ACC112 (cell line): ENCODE measurements at regions not wholly inside any gene's neighbourhood (a gene's known extent, or its start where the extent isn't known, plus 50 kb on each side); places are given as distances from the start of the nearest gene placed in this dataset.
"Not testable (repeated sequence)": the region's sequence is repeated elsewhere in the genome, so short reads cannot be mapped to it uniquely, and the experiment has no call there.

Source experiments
- H2AFZ ChIP-seq: fragments of 200-600 bp; sonication (generic); one replicate; pipeline ENCODE4 v1.6.0; 2017; ENCODE audit warnings: antibody characterized with exemption, low read length; ENCODE audit not compliant: unreplicated experiment
- H3K27ac ChIP-seq: fragments of 200-600 bp; sonication (generic); 2 replicates; pipeline ENCODE4 v1.5.1; 2014; ENCODE audit warnings: low read depth, mild to moderate bottlenecking, antibody characterized with exemption, low read length, moderate library complexity
- H3K27me3 ChIP-seq: fragments of 200-600 bp; sonication (generic); 2 replicates; pipeline ENCODE4 v1.6.1; 2014; ENCODE audit warnings: mild to moderate bottlenecking, antibody characterized with exemption, low read length, moderate library complexity, mixed read lengths; ENCODE audit not compliant: insufficient read depth
- H3K36me3 ChIP-seq: fragments of 200-600 bp; sonication (generic); 2 replicates; pipeline ENCODE4 v1.6.1; 2016; ENCODE audit warnings: mild to moderate bottlenecking, antibody characterized with exemption, low read length, moderate library complexity, mixed read lengths; ENCODE audit not compliant: insufficient read depth
- H3K4me1 ChIP-seq: fragments of 200-600 bp; sonication (generic); one replicate; pipeline ENCODE4 v1.6.1; 2016; ENCODE audit warnings: low read length, mixed read lengths; ENCODE audit not compliant: insufficient read depth, unreplicated experiment, control insufficient read depth
- H3K4me3 ChIP-seq: fragments of 200-600 bp; sonication (generic); 2 replicates; pipeline ENCODE4 v1.5.1; 2014; ENCODE audit warnings: mild to moderate bottlenecking, low read depth, low read length
- H3K79me2 ChIP-seq: fragments of 200-600 bp; sonication (generic); one replicate; pipeline ENCODE4 v1.6.0; 2016; ENCODE audit warnings: low read length; ENCODE audit not compliant: control insufficient read depth, unreplicated experiment, insufficient read depth

- H3K4me3 ChIP-seq = no peak overlapping the region
- no peaks in the 10 kb centered on the region for H3K79me2 ChIP-seq
- no peaks in the 10 kb centered on the region for H3K4me1 ChIP-seq
- no peaks in the 10 kb centered on the region for H3K27me3 ChIP-seq
- H3K36me3 ChIP-seq = no peaks in the 10 kb centered on the region
- H2AFZ ChIP-seq = no peak overlapping the region
- H3K27ac ChIP-seq = no peak overlapping the region
These were observed 123.4 kb upstream of the MB21D2 start for GRCh38 chr3:193040836-193041672.

DNA sequence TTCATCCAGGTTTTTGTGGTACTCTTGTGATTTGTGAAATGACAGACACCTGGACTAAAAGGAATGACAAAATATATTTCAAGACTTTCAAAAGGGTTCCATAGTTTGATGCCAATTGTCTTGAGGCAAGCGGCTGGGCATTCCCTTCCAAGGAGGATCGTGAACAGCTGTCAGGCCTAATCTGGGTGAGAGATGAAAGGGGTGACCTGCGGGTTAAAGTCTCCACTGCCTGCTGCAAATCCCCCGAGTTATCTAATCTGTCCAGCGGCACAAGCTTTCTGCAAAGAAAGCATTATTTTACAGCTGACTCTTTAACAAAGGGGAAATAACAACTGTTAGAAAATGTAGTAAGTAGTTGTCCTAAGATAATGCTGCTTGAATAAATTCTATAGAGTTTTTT is 128.7 kb upstream of the MB21D2 start:
- no peak overlapping the region for H3K4me3 ChIP-seq
- H3K79me2 ChIP-seq = no peaks in the 10 kb centered on the region
- no peaks in the 10 kb centered on the region for H3K4me1 ChIP-seq
- no peak overlapping the region for H2AFZ ChIP-seq
- no peaks in the 10 kb centered on the region for H3K36me3 ChIP-seq
- H3K27ac ChIP-seq = no peak overlapping the region
- peaks cover 15% of the 10 kb centered on the region; the same call in 1 of the 2 replicates for H3K27me3 ChIP-seq

DNA sequence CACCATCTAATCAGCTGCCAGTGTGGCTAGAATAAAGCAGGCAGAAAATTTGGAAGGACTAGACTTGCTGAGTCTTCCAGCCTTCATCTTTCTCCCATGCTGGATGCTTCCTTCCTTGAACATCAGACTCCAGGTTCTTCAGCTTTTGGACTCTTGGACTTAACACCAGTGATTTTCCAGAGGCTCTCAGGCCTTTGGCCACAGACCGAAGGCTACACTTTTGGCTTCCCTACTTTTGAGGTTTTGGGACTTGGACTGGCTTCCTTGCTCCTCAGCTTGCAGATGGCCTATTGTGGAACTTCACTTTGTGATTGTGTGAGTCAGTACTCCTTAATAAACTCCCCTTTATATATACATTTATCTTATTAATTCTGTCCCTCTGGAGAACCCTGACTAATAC is 129.8 kb upstream of the MB21D2 start:
- H3K27me3 ChIP-seq = peaks cover 23% of the 10 kb centered on the region
- not testable (repeated sequence) for H3K4me3 ChIP-seq

DNA sequence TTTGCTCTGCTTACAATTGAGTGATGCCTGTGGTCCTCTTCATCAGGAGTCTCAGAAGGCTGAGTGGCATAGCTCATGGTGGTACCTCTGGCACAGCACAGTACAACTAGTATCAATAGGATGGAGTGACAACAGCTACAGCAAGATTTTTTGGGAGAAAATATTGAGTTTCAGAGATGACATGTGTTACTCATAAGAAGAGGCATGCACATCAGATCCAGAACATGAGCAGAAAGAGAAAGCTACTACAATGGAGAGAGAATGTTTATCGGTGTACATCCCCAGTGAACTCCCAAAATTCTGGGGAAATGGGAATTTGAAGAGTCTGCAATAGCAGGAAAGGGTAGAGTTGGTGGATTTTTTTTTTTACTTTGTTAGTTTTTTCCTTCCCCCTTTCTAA is 130.5 kb upstream of the MB21D2 start:
- no peak overlapping the region for H3K4me3 ChIP-seq
- no peaks in the 10 kb centered on the region for H3K36me3 ChIP-seq
- no peak overlapping the region for H3K27ac ChIP-seq
- H3K79me2 ChIP-seq = no peaks in the 10 kb centered on the region
- peaks cover 23% of the 10 kb centered on the region for H3K27me3 ChIP-seq
- H2AFZ ChIP-seq = no peak overlapping the region
- H3K4me1 ChIP-seq = no peaks in the 10 kb centered on the region

More for the DNA sequence above, 129.8 kb upstream of the MB21D2 start:
- H3K4me1 ChIP-seq, H3K79me2 ChIP-seq, H2AFZ ChIP-seq, H3K27ac ChIP-seq, H3K36me3 ChIP-seq: not testable (repeated sequence)

- H2AFZ ChIP-seq = no peak overlapping the region
- no peak overlapping the region for H3K4me3 ChIP-seq
- no peaks in the 10 kb centered on the region for H3K79me2 ChIP-seq
- no peaks in the 10 kb centered on the region for H3K4me1 ChIP-seq
- H3K36me3 ChIP-seq = no peaks in the 10 kb centered on the region
- no peak overlapping the region for H3K27ac ChIP-seq
- H3K27me3 ChIP-seq = peaks cover 29% of the 10 kb centered on the region
These were observed 132.3 kb upstream of the MB21D2 start for GRCh38 chr3:193049935-193050334.

GRCh38 chr3:193051314-193051713 is 133.7 kb upstream of the MB21D2 start:
- H2AFZ ChIP-seq = no peak overlapping the region
- no peak overlapping the region for H3K4me3 ChIP-seq
- H3K4me1 ChIP-seq = no peaks in the 10 kb centered on the region
- no peaks in the 10 kb centered on the region for H3K36me3 ChIP-seq
- peaks cover 36% of the 10 kb centered on the region for H3K27me3 ChIP-seq
- H3K79me2 ChIP-seq = no peaks in the 10 kb centered on the region
- H3K27ac ChIP-seq = no peak overlapping the region

- Histone ChIP-seq H3K4me3 (no peak overlapping the region), H3K36me3 (no peaks in the 10 kb centered on the region), H2AFZ (no peak overlapping the region), H3K27ac (no peak overlapping the region), H3K27me3 (peaks cover 41% of the 10 kb centered on the region), H3K4me1 (no peaks in the 10 kb centered on the region), H3K79me2 (no peaks in the 10 kb centered on the region)
These were observed 134.8 kb upstream of the MB21D2 start for GRCh38 chr3:193052354-193053045.

- Histone ChIP-seq H3K27me3 (peaks cover 46% of the 10 kb centered on the region), H3K4me1 (no peaks in the 10 kb centered on the region), H3K4me3 (no peak overlapping the region), H3K36me3 (no peaks in the 10 kb centered on the region), H3K79me2 (no peaks in the 10 kb centered on the region), H2AFZ (no peak overlapping the region), H3K27ac (no peak overlapping the region)
These were observed 135.4 kb upstream of the MB21D2 start for GRCh38 chr3:193053046-193053435.

DNA sequence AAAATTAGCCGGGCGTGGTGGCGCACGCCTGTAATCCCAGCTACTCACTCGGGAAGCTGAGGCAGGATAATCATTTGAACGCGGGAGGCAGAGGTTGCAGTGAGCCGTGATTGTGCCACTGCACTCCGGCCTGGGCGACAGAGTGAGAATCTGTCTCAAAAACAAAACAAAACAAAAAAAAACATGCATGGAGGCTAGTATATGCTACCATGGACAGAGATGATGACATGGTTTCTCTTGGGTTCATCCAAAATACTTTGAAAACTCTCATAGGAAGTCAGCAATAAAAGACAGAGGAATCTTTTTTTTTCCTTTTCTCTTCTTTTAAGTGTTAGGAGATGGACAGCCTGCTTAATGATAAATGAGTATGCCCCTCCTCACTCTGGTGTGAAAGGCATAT is 137.7 kb upstream of the MB21D2 start:
- no peaks in the 10 kb centered on the region for H3K36me3 ChIP-seq
- no peaks in the 10 kb centered on the region for H3K4me1 ChIP-seq
- H3K79me2 ChIP-seq = no peaks in the 10 kb centered on the region
- H2AFZ ChIP-seq = no peak overlapping the region
- no peak overlapping the region for H3K4me3 ChIP-seq
- H3K27ac ChIP-seq = no peak overlapping the region
- peaks cover 38% of the 10 kb centered on the region for H3K27me3 ChIP-seq

DNA sequence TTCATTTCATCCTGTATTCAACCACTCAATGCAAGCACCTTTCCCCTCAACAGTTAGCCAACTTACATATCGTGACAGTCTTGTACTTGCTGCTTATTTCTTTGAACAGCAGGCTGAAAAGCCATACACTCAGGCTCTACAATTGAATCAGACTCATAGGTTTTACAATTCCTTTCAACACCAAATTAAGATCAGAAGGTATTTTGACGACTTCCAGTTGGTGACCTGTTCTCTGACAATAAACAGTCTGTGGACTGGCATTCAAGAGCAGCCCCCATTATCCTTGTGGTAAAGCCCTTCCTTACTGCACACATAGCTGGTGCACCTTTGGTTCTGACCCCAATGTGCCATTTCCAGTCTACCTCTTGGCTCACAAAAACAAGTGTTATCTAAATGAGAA is 140.0 kb upstream of the MB21D2 start:
- no peaks in the 10 kb centered on the region for H3K79me2 ChIP-seq
- no peaks in the 10 kb centered on the region for H3K4me1 ChIP-seq
- H3K36me3 ChIP-seq = no peaks in the 10 kb centered on the region
- no peak overlapping the region for H3K27ac ChIP-seq
- no peak overlapping the region for H3K4me3 ChIP-seq
- peaks cover 23% of the 10 kb centered on the region; the same call in 1 of the 2 replicates for H3K27me3 ChIP-seq
- H2AFZ ChIP-seq = no peak overlapping the region
